HFFc6 (cell line): ENCODE measurements at regions not wholly inside any gene's neighbourhood (a gene's known extent, or its start where the extent isn't known, plus 50 kb on each side); places are given as distances from the start of the nearest gene placed in this dataset.

Experiments used
- DNase-seq: peaks from one replicate; pipeline ENCODE4 v3.0.0-alpha.2; 2018
- H3K27ac Mint-ChIP-seq: 2 replicates; pipeline ENCODE4 v1.8.0; 2020; ENCODE audit warnings: mild to moderate bottlenecking, mixed read lengths
- H3K27me3 Mint-ChIP-seq: 2 replicates; pipeline ENCODE4 v1.8.0; 2021; ENCODE audit warnings: mild to moderate bottlenecking, moderate library complexity, mixed read lengths; ENCODE audit not compliant: insufficient read depth
- H3K36me3 Mint-ChIP-seq: 2 replicates; pipeline ENCODE4 v1.8.0; 2021; ENCODE audit warnings: low read depth, mixed read lengths
- H3K4me1 Mint-ChIP-seq: 2 replicates; pipeline ENCODE4 v1.8.0; 2020; ENCODE audit warnings: low read depth, mixed read lengths
- H3K4me3 Mint-ChIP-seq: 2 replicates; pipeline ENCODE4 v1.8.0; 2020; ENCODE audit warnings: mild to moderate bottlenecking, moderate library complexity, mixed read lengths
- H3K9me3 Mint-ChIP-seq: 2 replicates; pipeline ENCODE4 v1.8.0; 2020; ENCODE audit warnings: mild to moderate bottlenecking, mixed read lengths
- CTCF ChIP-seq: fragments of 200-600 bp; sonication (generic); IDR thresholded peaks from 2 replicates; pipeline ENCODE4 v1.5.0; 2021; ENCODE audit warnings: antibody characterized with exemption, mild to moderate bottlenecking

DNA sequence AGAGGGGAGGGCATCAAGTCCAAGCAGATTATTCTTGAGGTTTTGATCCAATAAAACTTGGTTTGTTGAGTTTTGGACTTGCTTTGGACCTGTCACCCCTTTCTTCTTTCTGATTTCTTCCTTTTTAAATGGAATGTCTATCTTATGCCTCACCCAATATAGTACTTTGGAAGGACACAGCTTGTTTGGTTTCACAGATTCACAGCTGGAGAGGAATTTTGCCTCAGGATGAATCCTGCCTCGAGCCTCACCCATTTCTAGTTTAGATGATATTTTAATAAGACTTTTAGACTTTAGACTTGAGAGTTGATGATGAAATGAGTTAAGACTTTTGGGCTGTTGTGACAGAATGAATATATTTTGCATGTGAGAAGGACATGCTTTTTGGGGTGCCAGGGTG, 136.9 kb upstream of the PDE5A start:
- Mint-ChIP-seq H3K9me3 (no peaks in the 10 kb centered on the region), H3K4me3 (no peak overlapping the region), H3K4me1 (peaks cover 5% of the 10 kb centered on the region; the same call in 1 of the 2 replicates), H3K27ac (no peak overlapping the region), H3K36me3 (no peaks in the 10 kb centered on the region), H3K27me3 (no peaks in the 10 kb centered on the region)
- DNase-seq = no peak
- TF ChIP-seq CTCF = no peak

- Mint-ChIP-seq H3K27me3 (no peaks in the 10 kb centered on the region; the same call in 1 of the 2 replicates), H3K4me1 (peaks cover 5% of the 10 kb centered on the region; the same call in 1 of the 2 replicates), H3K27ac (no peak overlapping the region), H3K9me3 (no peaks in the 10 kb centered on the region), H3K36me3 (no peaks in the 10 kb centered on the region), H3K4me3 (no peak overlapping the region)
- no peak for DNase-seq
- TF ChIP-seq CTCF = no peak
Observed at GRCh38 chr4:119763386-119763785, 134.8 kb upstream of the PDE5A start.

GRCh38 chr4:119755599-119755998, 127.0 kb upstream of the PDE5A start:
- no peaks in the 10 kb centered on the region for H3K36me3 Mint-ChIP-seq
- peaks cover 2% of the 10 kb centered on the region for H3K27me3 Mint-ChIP-seq
- H3K4me1 Mint-ChIP-seq = peaks cover 7% of the 10 kb centered on the region
- H3K27ac Mint-ChIP-seq = no peak overlapping the region
- no peak overlapping the region for H3K4me3 Mint-ChIP-seq
- no peaks in the 10 kb centered on the region for H3K9me3 Mint-ChIP-seq
- no peak for TF ChIP-seq CTCF
- DNase-seq = no peak

- H3K27me3 Mint-ChIP-seq = peaks cover 2% of the 10 kb centered on the region
Observed at GRCh38 chr4:119752936-119753335, 124.3 kb upstream of the PDE5A start.

GRCh38 chr4:119750771-119751170, 122.2 kb upstream of the PDE5A start:
- no peak for TF ChIP-seq CTCF
- Mint-ChIP-seq H3K4me3 (no peak overlapping the region), H3K36me3 (no peaks in the 10 kb centered on the region), H3K27ac (peak overlapping the region; percentile 27), H3K9me3 (no peaks in the 10 kb centered on the region), H3K4me1 (peaks cover 40% of the 10 kb centered on the region), H3K27me3 (no peaks in the 10 kb centered on the region; the same call in none of the 2 replicates)
- DNase-seq = peak; percentile 56

More at GRCh38 chr4:119752936-119753335, 124.3 kb upstream of the PDE5A start:
- no peak for TF ChIP-seq CTCF
- Mint-ChIP-seq H3K36me3 (no peaks in the 10 kb centered on the region), H3K27ac (no peak overlapping the region), H3K4me1 (peaks cover 31% of the 10 kb centered on the region), H3K9me3 (no peaks in the 10 kb centered on the region), H3K4me3 (no peak overlapping the region)
- no peak for DNase-seq

DNA sequence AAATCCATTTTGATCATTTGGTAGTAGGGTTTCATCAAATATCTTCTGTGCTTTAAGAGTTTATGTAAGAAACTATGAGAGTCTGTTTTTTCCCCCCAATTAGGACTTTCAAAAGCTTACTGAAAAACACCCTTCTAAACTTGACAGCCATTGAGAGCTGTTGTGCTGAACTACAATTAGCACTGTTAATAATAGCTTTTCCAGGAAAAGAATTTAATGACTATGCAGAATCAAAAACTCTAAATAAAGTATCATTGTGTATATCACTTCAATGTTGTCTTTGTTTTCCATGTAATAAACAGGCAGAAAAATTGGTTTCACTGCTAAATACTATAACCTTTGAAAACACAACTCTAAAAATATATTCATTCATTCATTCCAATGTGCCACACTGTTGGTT, 121.4 kb upstream of the PDE5A start:
- Mint-ChIP-seq H3K9me3 (no peaks in the 10 kb centered on the region), H3K4me1 (peaks cover 43% of the 10 kb centered on the region), H3K27ac (no peak overlapping the region), H3K36me3 (no peaks in the 10 kb centered on the region), H3K27me3 (no peaks in the 10 kb centered on the region; the same call in 1 of the 2 replicates), H3K4me3 (no peak overlapping the region)
- TF ChIP-seq CTCF = no peak
- DNase-seq = no peak
